Kidney (tissue), 13 donors: ENCODE measurements at regions not wholly inside any gene's neighbourhood (a gene's known extent, or its start where the extent isn't known, plus 50 kb on each side); places are given as distances from the start of the nearest gene placed in this dataset.
A peak's percentile ranks its signal among the peaks of the same experiment; 100 is the strongest.

ENCODE experiments used
- DNase-seq, 5 donors: peaks; one replicate each; pipeline ENCODE4 v3.0.0-alpha.2; 2013 to 2020
- FAIRE-seq: peaks from 2 replicates; lab custom pipeline; 2012; peaks lifted over from hg19 to GRCh38; lab: Jason Lieb, UNC
- H3K27ac ChIP-seq, 2 donors: one replicate each; pipeline ENCODE4 v1.7.0; 2013; ENCODE audit warnings: low read depth in 2 of 2, low read length in 2 of 2, inconsistent platforms in 1 of 2
- H3K27me3 ChIP-seq: one replicate; pipeline ENCODE4 v1.7.1; 2013; ENCODE audit warnings: low read length, inconsistent platforms; ENCODE audit not compliant: control insufficient read depth, insufficient read depth
- H3K36me3 ChIP-seq, 3 donors: one replicate each; pipeline versions ENCODE4 v1.7.0 to v1.7.1; 2013; ENCODE audit warnings: low read length in 3 of 3, control low read depth in 1 of 3, inconsistent platforms in 1 of 3; ENCODE audit not compliant: insufficient read depth in 3 of 3, control insufficient read depth in 2 of 3
- H3K4me1 ChIP-seq, 3 donors: one replicate each; pipeline versions ENCODE4 v1.7.0 to v1.7.1; 2013; ENCODE audit warnings: low read length in 3 of 3, inconsistent platforms in 1 of 3, low read depth in 1 of 3; ENCODE audit not compliant: control insufficient read depth in 2 of 3, insufficient read depth in 2 of 3
- H3K4me3 ChIP-seq, 3 donors: one replicate each; pipeline versions ENCODE4 v1.7.0 to v1.8.1; 2013; ENCODE audit warnings: low read length in 3 of 3, control low read depth in 1 of 3, inconsistent platforms in 1 of 3
- H3K9ac ChIP-seq, 3 donors: one replicate each; pipeline versions ENCODE4 v1.7.0 to v1.7.1; 2013; ENCODE audit warnings: low read length in 3 of 3, control low read depth in 1 of 3, inconsistent platforms in 1 of 3
- H3K9me3 ChIP-seq, 3 donors: one replicate each; pipeline versions ENCODE4 v1.7.0 to v1.7.1; 2013; ENCODE audit warnings: low read length in 3 of 3, control low read depth in 1 of 3, inconsistent platforms in 1 of 3; ENCODE audit not compliant: control insufficient read depth in 2 of 3, insufficient read depth in 1 of 3
- intact Hi-C: fragments of 100-400 bp; cut with DNase I; formaldehyde crosslinking; loops from one replicate; pipeline ENCODE4 v1.11.1; 2022
- TF ChIP-seq, protein P1 (sequence below): IDR thresholded peaks from 3 replicates; pipeline ENCODE4 v1.5.1; 2012; ENCODE audit warnings: mild to moderate bottlenecking, moderate library complexity, borderline replicate concordance; ENCODE audit not compliant: insufficient read depth; ENCODE audit errors: extremely low read depth
- donor health status: control.
- donor health status: control.
- donor health status: control.
- donor health status: control.
- donor health status: control.
- donor health status: DM: yes; HTN: yes; CAD: no.
- donor health status: Normal renal cell carcinoma (clear cell type).

DNA sequence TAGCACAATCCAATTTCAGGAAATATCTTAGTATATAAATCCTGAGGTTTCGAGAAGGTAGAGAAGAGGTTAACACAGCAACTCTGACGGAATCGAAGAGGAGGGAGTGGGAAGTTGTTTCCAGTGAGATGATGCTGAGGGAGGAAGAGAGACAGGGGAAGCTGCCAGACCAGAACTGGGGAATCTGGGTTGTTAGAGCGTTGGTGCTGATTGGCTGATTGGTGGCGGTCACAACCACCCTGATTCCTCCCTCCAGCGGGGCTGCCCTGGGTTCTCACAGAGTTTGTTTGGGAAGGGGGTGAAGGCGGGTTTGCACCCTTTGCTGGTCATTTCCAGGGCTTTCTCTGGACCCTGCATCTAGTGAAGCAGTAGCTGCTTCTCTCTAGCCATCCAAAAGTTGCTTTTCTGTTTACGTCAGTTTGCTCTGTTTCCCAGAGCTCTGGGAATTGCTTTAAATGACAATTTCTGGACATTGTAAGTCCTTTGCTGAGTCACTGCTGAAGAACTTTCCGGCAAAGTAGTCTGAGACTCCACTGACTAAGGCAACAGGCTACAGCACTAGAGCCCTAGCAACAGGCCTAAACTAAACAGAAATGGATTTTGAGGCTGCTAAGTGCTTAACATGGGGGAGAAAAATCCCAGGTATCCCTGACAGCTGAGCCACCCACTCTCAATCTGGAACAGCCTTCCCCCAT lies 90.1 kb downstream of the TENT5C start:
- Histone ChIP-seq H3K27ac (peak overlapping the region; percentile 7 to 85), H3K9me3 (no peaks in the 10 kb centered on the region), H3K9ac (no peak overlapping the region), H3K4me1 (peaks cover 0 to 3% (median 0%) of the 10 kb centered on the region in 3 donors), H3K27me3 (no peaks in the 10 kb centered on the region), H3K36me3 (no peaks in the 10 kb centered on the region), H3K4me3 (no peak overlapping the region)
- no peak for FAIRE-seq
- intact Hi-C loops = no loop called here
- TF ChIP-seq, protein P1, sequence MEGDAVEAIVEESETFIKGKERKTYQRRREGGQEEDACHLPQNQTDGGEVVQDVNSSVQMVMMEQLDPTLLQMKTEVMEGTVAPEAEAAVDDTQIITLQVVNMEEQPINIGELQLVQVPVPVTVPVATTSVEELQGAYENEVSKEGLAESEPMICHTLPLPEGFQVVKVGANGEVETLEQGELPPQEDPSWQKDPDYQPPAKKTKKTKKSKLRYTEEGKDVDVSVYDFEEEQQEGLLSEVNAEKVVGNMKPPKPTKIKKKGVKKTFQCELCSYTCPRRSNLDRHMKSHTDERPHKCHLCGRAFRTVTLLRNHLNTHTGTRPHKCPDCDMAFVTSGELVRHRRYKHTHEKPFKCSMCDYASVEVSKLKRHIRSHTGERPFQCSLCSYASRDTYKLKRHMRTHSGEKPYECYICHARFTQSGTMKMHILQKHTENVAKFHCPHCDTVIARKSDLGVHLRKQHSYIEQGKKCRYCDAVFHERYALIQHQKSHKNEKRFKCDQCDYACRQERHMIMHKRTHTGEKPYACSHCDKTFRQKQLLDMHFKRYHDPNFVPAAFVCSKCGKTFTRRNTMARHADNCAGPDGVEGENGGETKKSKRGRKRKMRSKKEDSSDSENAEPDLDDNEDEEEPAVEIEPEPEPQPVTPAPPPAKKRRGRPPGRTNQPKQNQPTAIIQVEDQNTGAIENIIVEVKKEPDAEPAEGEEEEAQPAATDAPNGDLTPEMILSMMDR = no peak
- no peak for DNase-seq

DNA sequence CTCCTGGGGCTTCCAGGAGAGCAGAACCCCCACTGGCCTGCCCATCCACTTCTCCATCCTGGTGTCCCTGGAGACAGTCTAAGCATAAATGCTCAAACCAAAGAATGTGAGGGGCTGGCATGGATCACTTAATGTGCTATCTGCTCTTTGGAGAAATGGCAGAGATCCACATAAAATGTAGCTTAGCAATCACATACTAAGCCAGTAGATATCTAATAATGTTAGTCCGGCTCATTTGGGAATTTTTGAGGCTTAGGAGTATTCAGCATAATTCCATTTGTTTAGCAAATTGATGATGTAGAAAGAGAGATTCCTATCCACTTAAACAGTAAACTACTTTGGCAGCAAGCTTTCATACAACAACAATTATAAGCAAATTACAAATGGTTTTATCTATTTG lies 90.7 kb downstream of the TENT5C start:
- Histone ChIP-seq H3K9ac (no peak overlapping the region), H3K9me3 (no peaks in the 10 kb centered on the region), H3K27me3 (no peaks in the 10 kb centered on the region), H3K4me3 (no peak overlapping the region), H3K27ac (peak overlapping the region in 1 of 2 donors; percentile 85), H3K4me1 (peaks cover 0 to 3% (median 0%) of the 10 kb centered on the region in 3 donors), H3K36me3 (no peaks in the 10 kb centered on the region)
- FAIRE-seq (no peak), DNase-seq (no peak)
- intact Hi-C loops = no loop called here
- TF ChIP-seq, protein P1 = no peak

DNA sequence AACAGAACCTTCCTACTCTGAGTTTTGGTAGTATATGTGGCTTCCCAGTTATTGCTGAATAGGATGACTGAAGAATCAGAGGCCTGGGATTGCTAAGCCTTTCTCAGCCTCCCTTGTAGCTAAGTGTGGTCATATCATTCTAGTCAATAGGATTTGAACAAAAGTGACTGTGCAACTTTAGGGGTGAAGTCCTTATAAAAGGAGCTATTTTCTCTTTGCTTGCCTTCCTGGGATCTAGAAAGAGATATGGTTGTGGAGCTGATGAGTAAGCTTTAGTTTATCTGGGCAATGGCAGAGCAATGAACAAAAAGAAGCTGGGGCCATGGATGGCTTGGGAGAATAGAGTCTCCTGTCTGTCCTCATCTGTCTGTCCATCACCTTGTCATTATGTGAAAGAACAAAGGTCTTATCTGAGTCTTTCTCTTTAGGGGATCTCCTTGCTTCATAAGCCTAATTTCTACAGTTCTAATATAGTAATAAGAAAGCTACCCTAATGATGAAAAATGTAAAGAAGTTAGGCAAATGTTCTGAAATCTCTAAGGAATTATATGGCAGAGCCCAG lies 91.5 kb downstream of the TENT5C start:
- Histone ChIP-seq H3K36me3 (no peaks in the 10 kb centered on the region), H3K9ac (no peak overlapping the region), H3K9me3 (no peaks in the 10 kb centered on the region), H3K27ac (no peak overlapping the region), H3K27me3 (no peaks in the 10 kb centered on the region), H3K4me3 (no peak overlapping the region), H3K4me1 (peaks cover 0 to 3% (median 0%) of the 10 kb centered on the region in 3 donors)
- no peak for FAIRE-seq
- no peak for DNase-seq
- TF ChIP-seq, protein P1 = no peak
- intact Hi-C loops = no loop called here
